ENCODE measurements at regions not wholly inside any gene's neighbourhood (a gene's known extent, or its start where the extent isn't known, plus 50 kb on each side); places are given as distances from the start of the nearest gene placed in this dataset.

GRCh38 chr2:234827096-234827860, 124.5 kb upstream of the SH3BP4 start:
- H3K4me3 ChIP-seq (ENCODE audit: low read length) = no peak overlapping the region
- no peak for TF ChIP-seq CTCF (conservative IDR thresholded peaks at IDR 0.05; ENCODE audit: low read length)
- peak; percentile 50 for DNase-seq (ENCODE audit: low read depth)

DNA sequence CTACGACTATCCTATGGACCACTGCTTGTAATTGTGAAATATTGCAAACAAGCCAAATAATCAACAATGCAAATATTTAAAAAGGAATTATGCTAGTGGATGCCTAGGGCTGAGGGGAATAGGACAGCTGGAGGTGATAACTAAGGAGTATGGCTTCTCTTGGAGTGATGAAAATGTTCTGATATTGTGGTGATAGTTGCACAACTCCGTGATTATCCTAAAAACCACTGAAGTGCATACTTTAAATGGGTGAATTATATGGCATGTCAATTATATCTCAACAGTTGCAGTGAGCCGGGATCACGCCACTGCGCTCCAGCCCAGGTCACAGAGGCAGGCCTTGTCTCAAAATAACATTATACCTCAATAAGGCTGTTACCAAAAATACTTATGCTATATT, 125.1 kb upstream of the SH3BP4 start:
- DNase-seq (ENCODE audit: low read depth) = peak; percentile 53
- no peak for TF ChIP-seq CTCF (conservative IDR thresholded peaks at IDR 0.05; ENCODE audit: low read length)
- H3K4me3 ChIP-seq (ENCODE audit: low read length) = no peak overlapping the region

- TF ChIP-seq CTCF (conservative IDR thresholded peaks at IDR 0.05; ENCODE audit: low read length) = no peak
- no peak for DNase-seq (ENCODE audit: low read depth)
- H3K4me3 ChIP-seq (ENCODE audit: low read length) = no peak overlapping the region
These were observed 126.2 kb upstream of the SH3BP4 start for GRCh38 chr2:234825616-234826015.

DNA sequence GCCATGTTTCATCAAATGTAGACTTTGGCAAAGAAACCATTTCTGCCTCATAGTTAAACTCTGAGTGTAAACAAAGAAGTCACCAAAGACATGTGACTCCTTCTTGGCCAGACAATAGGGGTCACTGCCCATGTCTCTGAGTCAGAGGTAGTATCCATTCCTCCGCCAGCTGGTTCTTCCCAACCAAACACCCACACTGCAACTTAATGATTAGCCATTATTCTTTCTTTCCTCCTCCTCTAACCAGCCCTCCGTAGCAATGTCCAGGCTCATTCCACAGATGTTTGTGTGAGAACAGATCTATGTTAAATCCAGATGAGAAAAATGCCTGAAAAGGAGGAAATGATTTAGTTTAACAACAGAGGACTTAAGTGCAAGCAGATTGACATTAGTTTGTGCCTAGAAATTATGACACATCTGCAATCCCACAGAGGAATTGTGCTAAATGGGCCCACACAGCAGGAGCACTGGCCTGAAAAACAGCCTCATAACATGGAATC, 127.9 kb upstream of the SH3BP4 start:
- peak; percentile 100 for DNase-seq (ENCODE audit: low read depth)
- TF ChIP-seq CTCF (conservative IDR thresholded peaks at IDR 0.05; ENCODE audit: low read length) = no peak
- no peak overlapping the region for H3K4me3 ChIP-seq (ENCODE audit: low read length)

GRCh38 chr2:234823196-234823876, 128.5 kb upstream of the SH3BP4 start:
- no peak for TF ChIP-seq CTCF (conservative IDR thresholded peaks at IDR 0.05; ENCODE audit: low read length)

DNA sequence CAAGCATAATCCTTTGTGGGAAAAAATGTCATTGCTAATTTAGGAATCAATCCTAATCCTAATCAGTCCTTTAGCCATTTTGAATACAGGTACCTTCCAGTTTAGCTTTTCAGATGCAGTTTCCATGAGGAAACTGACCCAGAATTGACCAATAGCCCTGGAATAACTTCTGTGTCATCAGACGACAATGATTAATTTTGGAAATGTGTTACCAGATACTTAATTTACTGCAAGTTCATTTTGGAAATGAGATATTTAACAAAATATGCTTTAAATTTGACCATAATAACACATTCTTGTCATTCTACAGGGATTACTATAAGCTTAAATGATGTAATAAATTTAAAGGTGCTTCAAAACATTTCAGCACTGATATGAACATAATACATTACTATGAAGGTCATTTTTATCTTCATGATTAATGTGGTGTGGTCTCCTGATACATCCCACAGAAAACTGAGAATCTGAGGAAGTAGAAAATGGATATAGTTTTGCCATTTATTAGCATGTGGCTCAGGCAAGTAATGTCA, 129.8 kb upstream of the SH3BP4 start:
- no peak overlapping the region for H3K4me3 ChIP-seq (ENCODE audit: low read length)
- TF ChIP-seq CTCF (conservative IDR thresholded peaks at IDR 0.05; ENCODE audit: low read length) = no peak
- peak; percentile 68 for DNase-seq (ENCODE audit: low read depth)

More at GRCh38 chr2:234823196-234823876, 128.5 kb upstream of the SH3BP4 start:
- DNase-seq (ENCODE audit: low read depth) = peak; percentile 44
- no peak overlapping the region for H3K4me3 ChIP-seq (ENCODE audit: low read length)
